A549 (cell line): ENCODE measurements at regions not wholly inside any gene's neighbourhood (a gene's known extent, or its start where the extent isn't known, plus 50 kb on each side); places are given as distances from the start of the nearest gene placed in this dataset.

Experiments used
- EHMT2 ChIP-seq: fragments of 200-600 bp; sonication (generic); IDR thresholded peaks from 2 replicates; pipeline ENCODE4 v1.6.1; 2016; ENCODE audit warnings: antibody characterized with exemption, low read depth, mild to moderate bottlenecking, moderate library complexity
- EP300 ChIP-seq, 2 experiments: fragments of >200 bp; sonication (Bioruptor Twin); formaldehyde crosslinking; IDR thresholded peaks; 2 replicates in 1 of 2; 3 replicates in 1 of 2; pipeline ENCODE4 v1.6.1; 2016 to 2017
- HDAC2 ChIP-seq: fragments of 200-600 bp; sonication (generic); IDR thresholded peaks from 2 replicates; pipeline ENCODE4 v1.6.1; 2016
- HOXA7 ChIP-seq: fragments of 250-450 bp; sonication (Bioruptor Pico); IDR thresholded peaks from 2 replicates; pipeline ENCODE4 v1.5.0; 2020; ENCODE audit warnings: mild to moderate bottlenecking, moderate library complexity
- POLR2A ChIP-seq: IDR thresholded peaks from 2 replicates; pipeline ENCODE4 v1.6.1; 2012; ENCODE audit warnings: mild to moderate bottlenecking, low read length
- RFX5 ChIP-seq: fragments of 450-650 bp; IDR thresholded peaks from 2 replicates; pipeline ENCODE4 v1.7.1; 2014; ENCODE audit warnings: antibody characterized with exemption, mild to moderate bottlenecking, moderate library complexity
- ZFP36 ChIP-seq: fragments of 450-650 bp; IDR thresholded peaks from 2 replicates; pipeline ENCODE4 v1.6.1; 2014; ENCODE audit warnings: borderline replicate concordance; ENCODE audit not compliant: partially characterized antibody
- TF ChIP-seq, protein P1 (sequence below): fragments of 450-650 bp; IDR thresholded peaks from 2 replicates; pipeline ENCODE4 v1.6.1; 2014; ENCODE audit warnings: antibody characterized with exemption
- TF ChIP-seq, protein P2 (sequence below): fragments of >200 bp; sonication (Bioruptor Twin); formaldehyde crosslinking; IDR thresholded peaks from 3 replicates; pipeline ENCODE4 v1.5.1; 2016
- TF ChIP-seq, protein P3 (sequence below): IDR thresholded peaks from 2 replicates; pipeline ENCODE4 v1.6.1; 2012
- TF ChIP-seq, protein P4 (sequence below): IDR thresholded peaks from 2 replicates; pipeline ENCODE4 v1.6.1; 2012
- TF ChIP-seq, protein P5 (sequence below): fragments of 150-350 bp; IDR thresholded peaks from 2 replicates; pipeline ENCODE4 v1.6.1; 2014; ENCODE audit warnings: low read depth, mild to moderate bottlenecking, low read length
- TF ChIP-seq, protein P6 (sequence below): fragments of 200-600 bp; sonication (generic); IDR thresholded peaks from 2 replicates; pipeline ENCODE4 v1.6.1; 2016; ENCODE audit warnings: antibody characterized with exemption, mild to moderate bottlenecking, moderate library complexity
- TF ChIP-seq, protein P7 (sequence below): fragments of 250-450 bp; sonication (Bioruptor Pico); IDR thresholded peaks from 2 replicates; pipeline ENCODE4 v1.5.0; 2021; ENCODE audit warnings: mild to moderate bottlenecking, moderate library complexity, borderline replicate concordance

DNA sequence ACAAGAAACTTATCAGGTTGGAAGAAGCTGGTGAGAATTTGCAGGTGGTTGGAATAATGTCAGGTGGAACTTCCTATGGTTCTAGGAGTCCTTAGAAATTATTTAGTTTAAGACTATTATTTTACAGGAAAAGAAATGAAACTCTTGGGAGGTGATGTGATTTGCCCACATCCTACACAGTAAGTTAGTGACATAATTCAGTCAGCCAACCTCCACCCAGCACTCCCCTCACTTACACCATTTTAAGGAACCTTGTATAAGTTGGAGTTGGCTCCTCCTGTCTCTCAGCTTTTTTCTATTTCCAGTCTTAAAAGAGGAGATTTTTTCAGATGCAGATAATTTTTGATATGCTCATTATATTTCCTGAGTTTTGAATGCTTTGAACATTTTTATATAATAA is 86.4 kb downstream of the SKA1 start:
- no peak for TF ChIP-seq POLR2A
- TF ChIP-seq, protein P1, sequence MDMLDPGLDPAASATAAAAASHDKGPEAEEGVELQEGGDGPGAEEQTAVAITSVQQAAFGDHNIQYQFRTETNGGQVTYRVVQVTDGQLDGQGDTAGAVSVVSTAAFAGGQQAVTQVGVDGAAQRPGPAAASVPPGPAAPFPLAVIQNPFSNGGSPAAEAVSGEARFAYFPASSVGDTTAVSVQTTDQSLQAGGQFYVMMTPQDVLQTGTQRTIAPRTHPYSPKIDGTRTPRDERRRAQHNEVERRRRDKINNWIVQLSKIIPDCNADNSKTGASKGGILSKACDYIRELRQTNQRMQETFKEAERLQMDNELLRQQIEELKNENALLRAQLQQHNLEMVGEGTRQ: no peak
- TF ChIP-seq, protein P2, sequence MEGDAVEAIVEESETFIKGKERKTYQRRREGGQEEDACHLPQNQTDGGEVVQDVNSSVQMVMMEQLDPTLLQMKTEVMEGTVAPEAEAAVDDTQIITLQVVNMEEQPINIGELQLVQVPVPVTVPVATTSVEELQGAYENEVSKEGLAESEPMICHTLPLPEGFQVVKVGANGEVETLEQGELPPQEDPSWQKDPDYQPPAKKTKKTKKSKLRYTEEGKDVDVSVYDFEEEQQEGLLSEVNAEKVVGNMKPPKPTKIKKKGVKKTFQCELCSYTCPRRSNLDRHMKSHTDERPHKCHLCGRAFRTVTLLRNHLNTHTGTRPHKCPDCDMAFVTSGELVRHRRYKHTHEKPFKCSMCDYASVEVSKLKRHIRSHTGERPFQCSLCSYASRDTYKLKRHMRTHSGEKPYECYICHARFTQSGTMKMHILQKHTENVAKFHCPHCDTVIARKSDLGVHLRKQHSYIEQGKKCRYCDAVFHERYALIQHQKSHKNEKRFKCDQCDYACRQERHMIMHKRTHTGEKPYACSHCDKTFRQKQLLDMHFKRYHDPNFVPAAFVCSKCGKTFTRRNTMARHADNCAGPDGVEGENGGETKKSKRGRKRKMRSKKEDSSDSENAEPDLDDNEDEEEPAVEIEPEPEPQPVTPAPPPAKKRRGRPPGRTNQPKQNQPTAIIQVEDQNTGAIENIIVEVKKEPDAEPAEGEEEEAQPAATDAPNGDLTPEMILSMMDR: no peak
- TF ChIP-seq, protein P3, sequence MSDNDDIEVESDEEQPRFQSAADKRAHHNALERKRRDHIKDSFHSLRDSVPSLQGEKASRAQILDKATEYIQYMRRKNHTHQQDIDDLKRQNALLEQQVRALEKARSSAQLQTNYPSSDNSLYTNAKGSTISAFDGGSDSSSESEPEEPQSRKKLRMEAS: no peak
- no peak for TF ChIP-seq EHMT2
- TF ChIP-seq, protein P4, sequence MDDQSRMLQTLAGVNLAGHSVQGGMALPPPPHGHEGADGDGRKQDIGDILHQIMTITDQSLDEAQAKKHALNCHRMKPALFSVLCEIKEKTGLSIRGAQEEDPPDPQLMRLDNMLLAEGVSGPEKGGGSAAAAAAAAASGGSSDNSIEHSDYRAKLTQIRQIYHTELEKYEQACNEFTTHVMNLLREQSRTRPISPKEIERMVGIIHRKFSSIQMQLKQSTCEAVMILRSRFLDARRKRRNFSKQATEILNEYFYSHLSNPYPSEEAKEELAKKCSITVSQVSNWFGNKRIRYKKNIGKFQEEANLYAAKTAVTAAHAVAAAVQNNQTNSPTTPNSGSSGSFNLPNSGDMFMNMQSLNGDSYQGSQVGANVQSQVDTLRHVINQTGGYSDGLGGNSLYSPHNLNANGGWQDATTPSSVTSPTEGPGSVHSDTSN: no peak
- TF ChIP-seq HOXA7: no peak
- TF ChIP-seq ZFP36: no peak
- TF ChIP-seq EP300 (IDR thresholded peaks at IDR 0.05): no peak
- no peak for TF ChIP-seq HDAC2
- TF ChIP-seq, protein P5, sequence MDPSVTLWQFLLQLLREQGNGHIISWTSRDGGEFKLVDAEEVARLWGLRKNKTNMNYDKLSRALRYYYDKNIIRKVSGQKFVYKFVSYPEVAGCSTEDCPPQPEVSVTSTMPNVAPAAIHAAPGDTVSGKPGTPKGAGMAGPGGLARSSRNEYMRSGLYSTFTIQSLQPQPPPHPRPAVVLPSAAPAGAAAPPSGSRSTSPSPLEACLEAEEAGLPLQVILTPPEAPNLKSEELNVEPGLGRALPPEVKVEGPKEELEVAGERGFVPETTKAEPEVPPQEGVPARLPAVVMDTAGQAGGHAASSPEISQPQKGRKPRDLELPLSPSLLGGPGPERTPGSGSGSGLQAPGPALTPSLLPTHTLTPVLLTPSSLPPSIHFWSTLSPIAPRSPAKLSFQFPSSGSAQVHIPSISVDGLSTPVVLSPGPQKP: no peak
- no peak for TF ChIP-seq RFX5
- TF ChIP-seq, protein P6, sequence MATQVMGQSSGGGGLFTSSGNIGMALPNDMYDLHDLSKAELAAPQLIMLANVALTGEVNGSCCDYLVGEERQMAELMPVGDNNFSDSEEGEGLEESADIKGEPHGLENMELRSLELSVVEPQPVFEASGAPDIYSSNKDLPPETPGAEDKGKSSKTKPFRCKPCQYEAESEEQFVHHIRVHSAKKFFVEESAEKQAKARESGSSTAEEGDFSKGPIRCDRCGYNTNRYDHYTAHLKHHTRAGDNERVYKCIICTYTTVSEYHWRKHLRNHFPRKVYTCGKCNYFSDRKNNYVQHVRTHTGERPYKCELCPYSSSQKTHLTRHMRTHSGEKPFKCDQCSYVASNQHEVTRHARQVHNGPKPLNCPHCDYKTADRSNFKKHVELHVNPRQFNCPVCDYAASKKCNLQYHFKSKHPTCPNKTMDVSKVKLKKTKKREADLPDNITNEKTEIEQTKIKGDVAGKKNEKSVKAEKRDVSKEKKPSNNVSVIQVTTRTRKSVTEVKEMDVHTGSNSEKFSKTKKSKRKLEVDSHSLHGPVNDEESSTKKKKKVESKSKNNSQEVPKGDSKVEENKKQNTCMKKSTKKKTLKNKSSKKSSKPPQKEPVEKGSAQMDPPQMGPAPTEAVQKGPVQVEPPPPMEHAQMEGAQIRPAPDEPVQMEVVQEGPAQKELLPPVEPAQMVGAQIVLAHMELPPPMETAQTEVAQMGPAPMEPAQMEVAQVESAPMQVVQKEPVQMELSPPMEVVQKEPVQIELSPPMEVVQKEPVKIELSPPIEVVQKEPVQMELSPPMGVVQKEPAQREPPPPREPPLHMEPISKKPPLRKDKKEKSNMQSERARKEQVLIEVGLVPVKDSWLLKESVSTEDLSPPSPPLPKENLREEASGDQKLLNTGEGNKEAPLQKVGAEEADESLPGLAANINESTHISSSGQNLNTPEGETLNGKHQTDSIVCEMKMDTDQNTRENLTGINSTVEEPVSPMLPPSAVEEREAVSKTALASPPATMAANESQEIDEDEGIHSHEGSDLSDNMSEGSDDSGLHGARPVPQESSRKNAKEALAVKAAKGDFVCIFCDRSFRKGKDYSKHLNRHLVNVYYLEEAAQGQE: no peak
- TF ChIP-seq, protein P7, sequence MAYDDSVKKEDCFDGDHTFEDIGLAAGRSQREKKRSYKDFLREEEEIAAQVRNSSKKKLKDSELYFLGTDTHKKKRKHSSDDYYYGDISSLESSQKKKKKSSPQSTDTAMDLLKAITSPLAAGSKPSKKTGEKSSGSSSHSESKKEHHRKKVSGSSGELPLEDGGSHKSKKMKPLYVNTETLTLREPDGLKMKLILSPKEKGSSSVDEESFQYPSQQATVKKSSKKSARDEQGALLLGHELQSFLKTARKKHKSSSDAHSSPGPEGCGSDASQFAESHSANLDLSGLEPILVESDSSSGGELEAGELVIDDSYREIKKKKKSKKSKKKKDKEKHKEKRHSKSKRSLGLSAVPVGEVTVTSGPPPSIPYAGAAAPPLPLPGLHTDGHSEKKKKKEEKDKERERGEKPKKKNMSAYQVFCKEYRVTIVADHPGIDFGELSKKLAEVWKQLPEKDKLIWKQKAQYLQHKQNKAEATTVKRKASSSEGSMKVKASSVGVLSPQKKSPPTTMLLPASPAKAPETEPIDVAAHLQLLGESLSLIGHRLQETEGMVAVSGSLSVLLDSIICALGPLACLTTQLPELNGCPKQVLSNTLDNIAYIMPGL: no peak
